WERI-Rb-1 (cell line): ENCODE measurements at regions not wholly inside any gene's neighbourhood (a gene's known extent, or its start where the extent isn't known, plus 50 kb on each side); places are given as distances from the start of the nearest gene placed in this dataset.

Experiments
- DNase-seq: peaks from one replicate; pipeline ENCODE4 v3.0.0-alpha.2; 2020
- H3K27ac ChIP-seq: fragments of 250-450 bp; sonication (Bioruptor Pico); 2 replicates; pipeline ENCODE4 v1.5.1; 2020; ENCODE audit warnings: mild to moderate bottlenecking, moderate library complexity
- H3K27me3 ChIP-seq: fragments of 250-450 bp; sonication (Bioruptor Pico); 2 replicates; pipeline ENCODE4 v1.5.1; 2021; ENCODE audit warnings: mild to moderate bottlenecking, low read depth, moderate library complexity; ENCODE audit not compliant: insufficient read depth, severe bottlenecking
- H3K36me3 ChIP-seq: fragments of 250-450 bp; sonication (Bioruptor Pico); 2 replicates; pipeline ENCODE4 v1.5.1; 2020; ENCODE audit warnings: mild to moderate bottlenecking, moderate library complexity
- H3K4me3 ChIP-seq: 2 replicates; pipeline ENCODE4 v1.5.1; 2011; ENCODE audit warnings: low read depth, mild to moderate bottlenecking, control low read depth, low read length
- H3K9me3 ChIP-seq: fragments of 250-450 bp; sonication (Bioruptor Pico); 2 replicates; pipeline ENCODE4 v1.5.1; 2021; ENCODE audit warnings: mild to moderate bottlenecking, moderate library complexity; ENCODE audit not compliant: severe bottlenecking
- CTCF ChIP-seq: IDR thresholded peaks from 2 replicates; pipeline ENCODE4 v1.5.1; 2011; ENCODE audit warnings: low read depth, mild to moderate bottlenecking, control low read depth, inconsistent platforms, low read length

- H3K9me3 ChIP-seq: no peaks in the 10 kb centered on the region
- DNase-seq: no peak
- no peak for TF ChIP-seq CTCF
- no peak overlapping the region for H3K27ac ChIP-seq
- no peak overlapping the region for H3K4me3 ChIP-seq
- no peaks in the 10 kb centered on the region for H3K36me3 ChIP-seq
- H3K27me3 ChIP-seq: no peaks in the 10 kb centered on the region
Observed at GRCh38 chrX:38935561-38935960, 134.3 kb downstream of the MID1IP1 start.

- H3K36me3 ChIP-seq: no peaks in the 10 kb centered on the region
- DNase-seq: no peak
Observed at GRCh38 chrX:38937400-38937799, 136.1 kb downstream of the MID1IP1 start.

GRCh38 chrX:38937926-38938325 lies 136.7 kb downstream of the MID1IP1 start:
- Histone ChIP-seq H3K27me3 (no peaks in the 10 kb centered on the region), H3K36me3 (no peaks in the 10 kb centered on the region), H3K27ac (no peak overlapping the region), H3K9me3 (no peaks in the 10 kb centered on the region), H3K4me3 (no peak overlapping the region)
- DNase-seq: no peak
- TF ChIP-seq CTCF: no peak

More at GRCh38 chrX:38937400-38937799, 136.1 kb downstream of the MID1IP1 start:
- H3K9me3 ChIP-seq: no peaks in the 10 kb centered on the region
- H3K27ac ChIP-seq: no peak overlapping the region
- H3K4me3 ChIP-seq: no peak overlapping the region
- no peak for TF ChIP-seq CTCF
- H3K27me3 ChIP-seq: no peaks in the 10 kb centered on the region

GRCh38 chrX:38939067-38939466 lies 137.8 kb downstream of the MID1IP1 start:
- H3K4me3 ChIP-seq: no peak overlapping the region
- no peaks in the 10 kb centered on the region for H3K27me3 ChIP-seq
- TF ChIP-seq CTCF: no peak
- no peaks in the 10 kb centered on the region for H3K36me3 ChIP-seq
- no peaks in the 10 kb centered on the region for H3K9me3 ChIP-seq
- no peak overlapping the region for H3K27ac ChIP-seq
- DNase-seq: no peak

GRCh38 chrX:38940547-38940946 lies 139.3 kb downstream of the MID1IP1 start:
- no peak for TF ChIP-seq CTCF
- Histone ChIP-seq H3K36me3 (no peaks in the 10 kb centered on the region), H3K9me3 (no peaks in the 10 kb centered on the region), H3K27ac (no peak overlapping the region), H3K4me3 (no peak overlapping the region), H3K27me3 (no peaks in the 10 kb centered on the region)
- no peak for DNase-seq

GRCh38 chrX:38941675-38942074 lies 140.4 kb downstream of the MID1IP1 start:
- no peak overlapping the region for H3K27ac ChIP-seq
- no peaks in the 10 kb centered on the region for H3K36me3 ChIP-seq
- no peak overlapping the region for H3K4me3 ChIP-seq
- no peaks in the 10 kb centered on the region for H3K9me3 ChIP-seq
- no peak for DNase-seq
- no peaks in the 10 kb centered on the region for H3K27me3 ChIP-seq
- no peak for TF ChIP-seq CTCF
